CD1c-positive myeloid dendritic cell (primary cell): ENCODE measurements at regions not wholly inside any gene's neighbourhood (a gene's known extent, or its start where the extent isn't known, plus 50 kb on each side); places are given as distances from the start of the nearest gene placed in this dataset.

Source experiments
- DNase-seq: peaks from one replicate; pipeline ENCODE4 v3.0.0-alpha.2; 2016; ENCODE audit errors: extremely low spot score

DNA sequence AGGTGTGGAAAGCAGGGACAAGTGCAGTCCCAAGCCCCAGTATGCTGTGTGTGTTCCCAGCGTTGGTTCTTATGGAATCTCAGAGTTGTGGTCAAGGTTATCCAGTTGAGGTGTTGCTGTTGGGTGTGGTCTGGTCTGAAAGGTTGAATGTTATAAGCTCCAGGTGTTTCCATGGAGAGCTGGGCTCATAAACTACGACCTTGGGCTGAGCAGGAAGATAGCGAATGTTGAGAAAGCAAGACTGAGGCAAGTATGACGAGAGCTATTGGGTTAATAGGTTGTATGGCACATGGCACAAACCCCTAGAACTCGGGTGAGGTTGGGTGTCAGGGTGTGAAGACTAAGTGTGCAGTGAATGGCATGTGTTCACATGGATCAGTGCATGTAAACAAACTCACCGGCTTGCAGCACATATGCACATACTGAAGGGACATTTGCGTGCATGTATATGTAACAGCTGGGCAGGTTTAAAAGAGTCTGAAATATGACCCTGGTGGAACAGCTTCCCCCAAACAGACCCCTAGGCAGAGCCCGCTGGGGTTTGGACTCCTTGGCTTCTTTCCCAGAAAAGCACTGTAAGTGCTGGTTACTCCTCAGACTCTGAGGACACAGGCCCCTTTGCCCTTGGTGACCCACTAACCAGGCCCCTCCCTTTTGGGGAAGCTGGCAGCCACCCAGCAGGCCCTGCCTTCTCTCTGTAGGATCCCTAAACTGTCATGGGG is 117.5 kb downstream of the NAV1 start:
- no peak for DNase-seq

DNA sequence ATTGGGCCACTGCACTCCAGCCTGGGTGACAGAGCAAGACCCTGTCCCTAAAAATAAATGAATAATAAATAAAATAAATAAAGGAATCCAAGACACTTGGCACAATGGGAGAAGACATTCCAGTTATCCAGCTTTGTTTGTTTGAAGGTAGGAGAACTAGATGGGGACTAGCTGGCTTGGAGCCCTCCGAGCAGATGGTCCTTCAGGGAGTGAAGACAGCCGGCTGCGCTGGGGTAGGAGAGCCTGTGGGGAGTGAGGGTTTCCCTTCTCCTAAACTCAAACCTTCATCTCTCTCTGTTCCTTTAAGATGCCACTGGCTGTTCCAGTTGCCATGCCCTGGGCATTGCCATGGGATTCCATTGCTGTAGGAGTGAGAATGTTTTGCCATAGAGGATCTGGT is 120.6 kb downstream of the NAV1 start:
- DNase-seq, result no peak

DNA sequence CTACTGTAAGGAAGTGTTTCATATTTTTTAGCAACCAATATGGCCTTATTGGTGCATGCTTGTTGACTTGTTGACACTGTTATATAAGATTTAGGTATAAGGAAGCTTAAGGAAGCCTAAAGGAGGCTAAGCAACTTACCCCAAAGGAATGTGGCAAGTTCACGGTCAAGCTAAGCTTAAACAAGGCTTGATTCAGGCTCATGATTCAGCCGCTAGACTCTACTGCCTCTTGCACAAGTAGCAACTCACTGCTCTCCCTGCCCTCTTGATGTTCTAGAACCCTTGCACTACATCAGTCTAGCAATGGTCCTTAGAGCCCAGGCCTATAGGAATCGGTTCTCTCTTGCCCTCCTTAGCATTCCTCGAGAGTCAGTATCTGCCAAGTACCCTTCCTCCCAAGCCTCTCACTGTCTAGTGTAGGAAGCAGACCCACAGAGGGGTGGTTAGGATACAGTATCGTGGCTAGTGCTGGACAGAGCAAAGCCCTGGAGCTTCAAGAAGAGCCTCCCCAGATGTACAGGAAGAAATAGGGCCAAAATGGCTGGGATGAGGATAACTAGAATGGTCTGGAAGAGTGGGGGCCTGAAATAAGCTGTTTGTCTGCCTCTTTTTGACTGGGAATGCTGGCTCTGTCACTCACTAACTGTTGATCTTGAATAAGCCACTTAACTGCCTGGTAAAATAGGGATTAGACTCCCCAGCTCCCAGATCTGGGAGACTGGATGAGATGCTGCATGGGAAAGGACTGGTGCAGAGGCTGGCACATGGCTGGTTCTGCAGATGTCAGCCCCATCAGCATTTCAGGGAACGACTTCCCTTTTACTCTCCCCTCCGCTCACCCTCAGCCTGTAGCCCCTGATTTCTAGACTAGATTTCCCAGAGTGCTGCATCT is 122.2 kb downstream of the NAV1 start:
- DNase-seq, result no peak

DNA sequence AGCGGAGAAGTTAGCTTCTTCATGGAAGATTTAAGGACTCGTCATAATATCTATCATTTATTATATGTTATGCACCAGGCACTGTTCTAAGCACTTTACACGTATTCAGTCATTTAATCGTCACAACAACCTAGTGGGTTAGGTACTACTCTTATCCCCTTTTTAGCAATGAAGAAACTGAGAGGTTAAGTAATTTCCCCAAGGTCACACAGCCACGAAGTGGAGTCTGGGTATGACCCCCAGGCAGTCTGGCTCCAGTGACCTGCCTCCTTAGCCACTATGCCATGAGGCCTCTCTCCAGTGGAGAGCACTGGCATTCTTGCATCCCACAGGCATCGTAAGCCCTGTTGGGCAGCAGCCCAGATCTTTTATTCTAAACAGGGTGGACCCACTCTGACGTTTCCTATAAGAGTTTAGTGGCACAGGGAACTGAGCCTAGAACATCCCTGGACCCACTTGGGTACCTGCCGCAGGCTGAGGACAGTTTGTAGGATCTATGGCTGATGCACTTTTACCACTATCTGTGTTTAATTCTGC is 123.0 kb downstream of the NAV1 start:
- DNase-seq, result no peak

DNA sequence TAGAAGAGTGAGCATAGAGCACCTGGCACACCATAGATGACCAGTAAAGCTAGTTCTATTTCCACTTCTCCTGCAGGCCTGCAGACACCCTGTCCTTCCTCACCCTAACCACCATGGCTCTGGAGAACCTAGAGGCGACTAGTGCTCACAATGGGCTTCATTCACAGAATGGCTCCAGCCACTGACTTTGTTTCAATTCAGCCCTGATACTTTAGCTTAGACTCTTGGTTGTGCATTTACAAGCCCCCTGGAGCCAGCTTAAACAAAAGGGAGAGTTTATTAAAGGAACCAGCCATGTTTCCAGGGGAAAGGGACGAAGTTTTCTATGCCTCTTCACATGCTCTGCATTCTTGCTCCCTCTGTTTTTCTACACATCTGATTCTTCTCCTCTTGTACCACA is 123.7 kb downstream of the NAV1 start:
- DNase-seq, result no peak

DNA sequence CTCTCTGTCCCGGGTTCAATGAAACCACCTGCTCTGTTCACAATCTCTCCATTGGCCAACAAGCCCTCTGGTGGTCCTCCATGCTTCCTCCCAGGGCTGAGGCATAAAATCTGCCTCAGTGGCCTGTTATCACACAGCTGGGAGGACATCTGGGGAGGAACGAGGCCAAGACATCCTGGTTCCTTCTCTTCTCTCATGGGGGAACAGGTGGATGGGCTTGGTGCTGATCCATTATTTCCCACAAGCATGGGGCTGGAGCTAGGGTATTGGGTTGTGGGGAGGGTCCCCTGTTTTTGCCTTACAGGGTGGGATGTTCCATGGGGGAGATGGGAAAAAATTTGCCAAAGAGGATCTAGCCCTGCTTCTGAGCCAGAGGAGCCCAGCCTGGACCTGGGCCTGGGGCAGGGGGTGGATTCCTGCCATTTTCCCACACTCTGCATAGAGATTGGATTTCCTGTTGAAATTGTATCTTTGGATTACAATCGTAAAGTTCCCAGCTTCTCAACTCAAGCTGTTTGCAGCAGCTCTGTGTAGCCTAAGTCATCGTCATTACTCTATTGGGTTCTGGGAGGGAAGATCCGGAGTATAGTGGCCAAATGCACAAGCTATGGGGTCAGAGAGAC is 124.7 kb downstream of the NAV1 start:
- no peak for DNase-seq

DNA sequence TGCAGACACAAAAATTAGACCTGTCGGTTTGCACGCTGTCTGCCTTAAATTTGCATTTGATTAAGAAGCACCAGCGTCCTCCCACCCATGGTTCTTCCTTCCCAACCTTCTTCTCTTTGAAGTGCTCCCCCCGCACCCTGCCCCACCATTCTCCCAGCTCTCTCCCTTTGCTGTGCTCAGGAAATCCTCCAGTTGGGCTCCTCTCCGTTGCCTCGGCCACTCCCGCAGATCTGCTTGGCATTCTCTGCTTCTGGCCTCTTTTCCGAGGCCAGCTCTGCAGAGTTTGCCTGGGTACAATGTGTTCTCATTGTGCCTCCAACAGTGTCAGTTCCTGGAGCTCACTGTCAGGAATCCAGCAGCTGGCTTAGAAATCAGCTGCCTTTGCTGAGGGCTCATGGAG is 126.1 kb downstream of the NAV1 start:
- no peak for DNase-seq

DNA sequence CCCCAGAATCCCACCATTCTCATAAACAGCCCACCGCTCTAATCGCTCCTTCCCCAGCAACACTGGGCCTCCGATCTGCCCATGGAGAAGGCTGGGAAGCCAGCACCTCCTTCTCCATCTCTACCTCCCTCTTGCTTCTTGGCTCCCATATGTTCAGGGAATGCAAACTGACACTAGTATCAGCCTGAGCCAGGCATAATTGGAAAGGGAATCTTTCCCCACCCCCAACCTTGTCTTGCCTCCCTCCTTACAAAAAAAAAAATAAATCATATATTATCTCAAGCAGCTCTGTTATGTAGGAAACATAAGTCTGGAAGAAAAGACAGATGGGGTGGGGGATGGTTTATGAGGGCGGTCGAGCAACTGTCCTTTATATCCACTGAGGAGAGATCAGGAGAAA is 127.2 kb downstream of the NAV1 start:
- DNase-seq, result no peak

DNA sequence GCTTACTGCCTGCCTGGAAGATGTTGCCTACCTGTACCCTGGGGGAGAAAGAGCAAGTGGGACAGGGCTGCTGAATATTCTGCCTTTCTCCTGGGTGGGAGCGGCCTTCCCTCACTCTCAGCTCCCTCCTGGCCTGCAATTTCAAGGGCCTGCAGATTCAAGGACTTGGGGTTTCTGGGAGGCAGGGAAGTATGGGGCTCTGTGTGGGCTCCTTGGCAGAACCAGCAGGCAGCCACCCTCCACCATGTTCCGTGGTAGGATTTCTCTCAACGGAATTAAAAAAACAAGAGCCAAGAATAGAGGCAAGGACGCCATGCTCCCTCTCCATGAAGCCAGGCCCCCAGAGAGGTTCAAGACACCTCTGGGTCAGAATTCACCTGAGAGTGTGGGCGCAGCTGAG is 127.7 kb downstream of the NAV1 start:
- DNase-seq, result no peak

DNA sequence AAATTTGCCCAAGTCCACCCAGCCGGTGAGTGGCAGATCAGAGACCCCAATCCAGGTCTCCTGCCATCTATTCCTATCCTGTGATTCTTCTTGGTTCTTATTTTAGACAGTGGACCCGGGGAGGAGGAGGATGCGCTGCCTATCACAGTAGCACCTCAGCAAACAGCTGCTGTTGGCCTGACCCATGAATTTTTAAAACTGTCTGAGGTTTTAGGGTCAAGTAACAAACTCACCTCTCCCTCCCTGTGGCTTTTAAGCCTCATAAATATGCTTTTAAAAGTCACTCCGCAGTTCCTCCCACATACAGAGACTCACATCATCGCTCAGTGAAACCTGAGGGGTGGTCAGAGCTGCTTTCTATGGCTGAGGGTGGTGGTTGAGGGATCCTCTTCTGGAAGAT is 128.6 kb downstream of the NAV1 start:
- DNase-seq, result no peak

DNA sequence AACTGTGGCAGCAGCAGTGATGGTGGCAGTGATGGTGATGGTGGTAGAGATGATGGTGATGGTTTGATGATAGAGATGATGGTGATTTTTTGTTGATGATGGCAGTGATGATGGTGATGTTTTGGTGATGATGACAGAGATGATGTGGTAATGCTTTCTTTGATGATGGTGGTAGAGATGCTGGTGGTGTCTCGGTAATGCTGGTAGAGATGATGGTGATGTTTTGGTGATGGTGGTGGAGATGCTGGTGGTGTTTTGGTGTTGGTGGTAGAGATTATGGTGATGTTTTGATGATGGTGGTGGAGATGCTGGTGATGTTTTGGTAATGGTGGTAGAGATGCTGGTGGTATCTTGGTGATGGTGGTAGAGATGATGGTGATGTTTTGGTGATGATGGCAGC is 131.6 kb downstream of the NAV1 start:
- DNase-seq, result no peak

DNA sequence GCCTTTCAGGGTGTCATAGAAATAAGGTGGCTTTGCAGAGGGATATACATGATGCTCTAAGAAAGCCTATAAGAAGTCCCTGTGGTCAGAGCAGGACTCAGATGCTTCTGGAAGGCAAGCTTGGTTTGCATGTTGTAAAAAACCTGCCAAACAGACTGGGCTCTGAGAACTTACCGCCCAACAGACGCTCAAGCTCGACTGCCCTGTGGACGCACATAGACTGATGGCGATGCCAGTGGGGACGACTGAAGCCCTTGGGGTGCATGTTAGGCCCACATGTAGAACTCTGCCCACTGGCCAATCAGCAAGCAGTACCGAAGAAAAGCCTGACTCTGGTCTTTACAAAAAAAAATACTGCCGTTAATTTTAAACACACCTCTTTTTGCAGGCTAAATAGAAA is 133.8 kb downstream of the NAV1 start:
- no peak for DNase-seq

DNA sequence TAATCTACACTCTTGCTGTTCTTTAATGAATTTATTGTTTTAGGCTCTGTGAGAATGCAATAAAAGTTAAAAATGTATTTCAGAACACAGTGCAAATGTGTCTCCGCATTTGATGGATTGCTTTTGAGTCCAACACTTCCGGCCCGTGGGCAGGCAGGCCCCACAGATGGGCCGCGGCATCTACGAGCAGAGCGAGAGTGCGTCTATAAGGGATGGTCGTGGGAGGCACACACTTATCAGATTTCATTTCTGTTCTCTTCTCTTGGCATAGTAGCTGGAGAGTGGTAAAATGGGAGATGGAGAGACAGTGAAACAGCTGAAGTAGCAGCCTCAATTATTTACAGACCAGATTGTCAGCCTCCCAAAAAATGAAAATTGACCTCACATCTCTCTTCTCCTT is 134.2 kb downstream of the NAV1 start:
- no peak for DNase-seq

DNA sequence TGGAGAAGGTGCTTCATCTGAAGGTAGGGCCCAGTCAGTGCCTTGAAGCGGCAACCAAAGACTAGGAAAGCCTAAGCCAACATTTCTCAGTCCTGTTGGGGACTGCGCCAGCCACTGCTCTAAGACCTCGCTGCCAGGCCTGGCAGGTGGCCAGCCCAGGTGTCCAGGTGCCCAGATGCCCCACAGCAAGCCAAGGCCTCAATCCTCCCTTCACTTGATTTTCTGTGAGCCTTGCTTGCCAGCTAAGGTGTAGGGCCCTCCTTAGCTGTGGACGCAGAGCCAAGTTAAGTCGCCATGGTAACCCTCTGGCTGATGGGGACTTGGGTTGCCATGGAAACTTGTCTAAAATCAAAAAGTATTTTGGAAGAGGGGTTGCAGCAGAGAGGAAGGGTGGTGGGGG is 135.0 kb downstream of the NAV1 start:
- DNase-seq, result no peak

DNA sequence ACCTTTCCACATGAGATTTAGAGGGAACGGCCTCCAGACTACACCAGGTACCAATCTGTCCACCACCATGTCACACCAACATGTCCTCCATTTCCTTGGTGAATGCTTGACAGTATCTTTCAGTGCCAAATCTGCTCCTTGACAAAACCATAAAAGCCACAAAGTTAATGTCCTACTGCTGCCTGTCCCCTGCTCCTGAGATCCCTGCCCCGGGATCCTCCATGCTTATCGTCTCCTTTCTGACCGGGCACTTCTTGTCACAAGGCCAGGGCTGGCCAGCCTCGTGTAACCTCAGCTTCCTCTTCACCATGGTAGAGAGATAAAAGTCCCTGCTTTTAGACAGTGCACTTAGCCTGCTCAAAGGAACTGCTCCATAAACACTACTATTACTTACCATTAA is 136.2 kb downstream of the NAV1 start:
- peak; percentile 34 for DNase-seq

DNA sequence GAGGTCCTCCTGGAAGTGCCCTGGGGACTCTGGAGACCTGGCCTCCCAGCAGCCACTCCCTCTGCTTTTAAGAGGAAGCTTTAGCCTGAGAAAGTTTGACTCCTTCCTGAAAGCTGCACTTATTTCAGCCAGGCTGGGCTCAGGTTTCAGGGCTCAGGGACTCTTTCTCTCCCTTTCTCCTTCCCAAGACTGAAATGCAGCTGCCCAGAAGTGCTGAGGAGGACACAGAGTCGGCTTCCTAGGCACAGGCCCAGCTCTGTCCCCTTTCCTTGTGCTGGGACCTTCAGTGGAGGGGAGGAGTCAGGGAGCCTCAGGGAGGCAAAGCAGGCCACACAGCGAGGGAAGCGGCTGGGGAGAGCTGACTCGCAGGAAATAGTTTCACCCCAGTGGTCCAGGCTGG is 137.3 kb downstream of the NAV1 start:
- DNase-seq, result no peak

DNA sequence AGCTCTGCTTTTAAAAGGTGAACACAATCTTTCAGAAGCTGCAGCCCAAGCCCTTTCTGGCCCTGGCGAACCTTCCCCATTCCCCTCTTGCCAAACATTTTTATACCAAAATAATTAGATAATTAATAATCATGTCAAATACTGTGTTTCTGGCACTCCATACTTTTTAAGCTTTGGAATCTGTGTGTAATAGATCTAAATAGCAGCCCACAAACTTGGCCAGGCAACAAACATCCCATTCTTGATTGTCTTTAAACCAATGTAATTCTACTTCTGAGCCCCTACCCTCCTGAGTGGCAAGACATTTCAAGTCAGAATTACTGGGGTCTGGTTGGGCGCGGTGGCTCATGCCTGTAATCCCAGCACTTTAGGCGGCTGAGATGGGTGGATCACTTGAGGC is 137.7 kb downstream of the NAV1 start:
- DNase-seq, result no peak

DNA sequence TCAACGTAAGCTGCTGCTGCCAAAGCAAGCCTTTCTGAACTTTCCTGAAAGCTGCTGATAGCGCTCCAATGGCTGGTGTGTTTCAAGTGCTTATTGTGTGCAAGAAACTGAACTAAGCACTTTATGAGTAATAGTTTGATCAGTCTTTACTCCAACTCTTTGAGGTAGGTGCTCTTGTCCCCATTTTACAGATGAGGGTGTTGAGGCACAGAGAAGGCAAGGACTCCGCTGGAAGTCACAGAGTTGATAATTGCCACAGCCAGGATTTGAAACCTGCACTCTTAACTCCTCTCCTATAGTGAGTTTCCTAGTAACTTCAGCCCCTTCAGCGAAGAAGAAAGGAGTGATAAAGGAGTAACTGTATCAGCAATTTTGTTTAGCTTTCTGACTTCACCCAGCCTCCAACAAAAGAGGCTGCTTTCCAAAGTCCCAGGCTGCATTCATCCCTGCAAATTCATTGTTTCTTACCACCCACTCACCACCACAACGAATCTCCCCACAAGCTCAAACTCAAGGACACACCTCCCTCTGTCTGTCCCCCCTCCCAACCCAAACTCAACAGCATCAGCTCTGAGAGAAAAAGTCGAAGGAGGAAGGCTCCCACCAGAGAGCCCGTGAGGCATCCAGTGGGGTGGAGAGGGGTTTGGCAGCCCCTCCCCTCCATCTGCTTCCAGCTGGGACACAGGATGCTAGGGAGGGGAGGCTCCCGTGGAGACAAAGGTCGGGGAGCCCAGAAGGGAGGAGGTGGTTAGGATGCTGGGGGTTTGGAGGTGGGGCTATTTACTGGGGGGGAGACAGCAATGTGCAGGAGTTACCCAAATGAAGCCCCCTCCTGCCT is 139.6 kb downstream of the NAV1 start:
- no peak for DNase-seq

DNA sequence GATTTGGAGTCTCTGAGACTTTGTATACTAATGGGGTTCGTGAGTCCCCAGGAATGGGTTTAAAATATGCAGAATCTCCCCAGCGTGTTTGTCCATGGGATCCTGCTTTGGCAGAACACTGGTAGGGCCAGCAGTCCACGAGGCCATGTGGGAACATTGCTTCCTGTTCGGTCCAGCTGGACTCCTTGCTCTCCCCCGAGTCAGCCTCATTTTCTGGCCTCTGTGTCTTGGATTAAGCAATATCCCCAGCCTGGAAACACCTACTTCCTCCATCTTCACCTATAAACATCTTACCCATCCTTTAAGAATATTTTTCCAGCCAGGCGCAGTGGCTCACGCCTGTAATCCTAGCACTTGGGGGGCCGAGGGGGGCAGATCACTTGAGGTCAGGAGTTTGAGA is 142.4 kb downstream of the NAV1 start:
- DNase-seq, result no peak

DNA sequence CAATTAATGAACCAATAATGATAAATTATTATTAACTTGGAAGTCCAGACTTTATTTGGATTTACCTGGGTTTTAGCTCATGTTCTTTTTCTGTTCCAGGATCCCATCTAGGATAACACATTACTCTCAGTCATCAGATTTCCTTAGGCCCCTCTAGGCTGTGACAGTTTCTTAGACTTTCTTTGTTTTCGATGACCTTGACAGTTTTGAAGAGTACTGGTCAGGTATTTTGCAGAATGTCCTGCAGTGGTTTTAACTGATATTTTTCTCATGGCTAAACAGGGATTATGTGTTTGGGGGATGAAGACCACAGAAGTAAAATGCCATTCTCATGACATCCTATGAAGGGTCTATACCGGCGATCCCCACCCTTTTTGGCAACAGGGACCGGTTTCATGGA is 144.0 kb downstream of the NAV1 start:
- no peak for DNase-seq

DNA sequence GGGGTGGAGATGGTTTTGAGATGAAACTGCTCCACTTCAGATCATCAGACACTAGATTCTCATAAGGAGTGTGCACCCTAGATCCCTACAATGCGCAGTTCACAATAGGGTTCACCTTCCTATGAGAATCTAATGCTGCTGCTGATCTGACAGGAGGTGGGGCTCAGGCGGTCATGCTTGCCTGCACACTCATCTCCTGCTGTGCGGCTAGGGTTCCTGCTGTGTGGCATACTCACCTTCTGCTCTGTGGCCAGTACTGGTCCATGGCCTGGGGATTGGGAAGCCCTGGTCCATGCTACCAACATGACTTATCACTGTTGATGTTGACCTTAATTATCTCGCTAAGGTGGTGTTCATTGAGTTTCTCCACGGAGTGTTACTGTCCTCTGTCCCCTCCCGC is 144.5 kb downstream of the NAV1 start:
- DNase-seq, result no peak

DNA sequence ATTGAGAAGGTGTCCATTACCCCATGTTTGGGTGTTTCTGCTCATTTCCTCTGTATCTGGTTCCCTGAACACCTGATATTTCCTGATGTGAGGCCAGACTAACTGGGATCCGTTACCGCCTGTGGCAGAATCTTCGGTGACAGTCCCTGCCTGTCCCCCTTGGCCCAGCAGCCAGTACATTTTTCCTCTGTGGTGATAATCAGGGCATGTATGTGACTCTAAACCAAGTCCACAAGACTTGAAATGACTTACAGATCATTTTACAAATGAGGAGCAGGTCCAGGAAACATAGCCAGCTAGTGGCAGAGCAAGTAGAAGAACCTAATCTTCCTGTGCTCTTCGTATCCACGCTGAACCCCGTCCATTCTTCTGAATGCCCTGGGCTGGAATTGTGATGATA is 143.5 kb upstream of the IPO9 start:
- DNase-seq, result no peak
